HG02642 (cell line): ENCODE measurements at regions not wholly inside any gene's neighbourhood (a gene's known extent, or its start where the extent isn't known, plus 50 kb on each side); places are given as distances from the start of the nearest gene placed in this dataset.
"Not testable (repeated sequence)": the region's sequence is repeated elsewhere in the genome, so short reads cannot be mapped to it uniquely, and the experiment has no call there.

ENCODE experiments used
- ATAC-seq: cut with Tn5 transposase; IDR thresholded peaks from one replicate; pipeline ENCODE4 v1.9.1; 2021; ENCODE audit warnings: mild to moderate bottlenecking; ENCODE audit not compliant: unreplicated experiment, poor library complexity

- ATAC-seq, result not testable (repeated sequence)
These were observed 51.9 kb upstream of the MFGE8 start for GRCh38 chr15:88965097-88965496.

GRCh38 chr15:88970232-88970631 lies 57.1 kb upstream of the MFGE8 start:
- ATAC-seq, result no peak

- no peak for ATAC-seq
These were observed 61.2 kb upstream of the MFGE8 start for GRCh38 chr15:88974392-88974791.

- ATAC-seq, result no peak
These were observed 62.7 kb upstream of the MFGE8 start for GRCh38 chr15:88975891-88976290.

GRCh38 chr15:88976656-88977055 lies 63.5 kb upstream of the MFGE8 start:
- ATAC-seq, result no peak

DNA sequence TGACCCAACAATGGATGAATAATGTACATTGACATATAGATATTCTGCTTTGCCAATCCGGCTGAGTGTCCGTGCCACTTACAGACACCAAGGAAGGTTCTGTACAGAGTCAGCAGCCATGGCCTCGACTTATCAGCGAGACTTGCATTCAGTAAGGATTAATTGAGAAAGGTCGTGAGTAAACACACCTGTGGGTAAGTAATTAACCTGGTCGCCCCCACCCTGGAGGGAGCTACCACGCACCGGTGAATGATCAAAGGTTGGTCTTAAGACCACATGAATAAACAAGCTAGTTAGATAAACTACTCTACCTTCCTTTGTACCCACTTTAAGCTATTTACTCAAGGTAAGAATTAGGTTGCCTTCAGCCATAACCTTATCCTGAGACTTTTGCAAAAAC lies 66.5 kb upstream of the MFGE8 start:
- no peak for ATAC-seq

DNA sequence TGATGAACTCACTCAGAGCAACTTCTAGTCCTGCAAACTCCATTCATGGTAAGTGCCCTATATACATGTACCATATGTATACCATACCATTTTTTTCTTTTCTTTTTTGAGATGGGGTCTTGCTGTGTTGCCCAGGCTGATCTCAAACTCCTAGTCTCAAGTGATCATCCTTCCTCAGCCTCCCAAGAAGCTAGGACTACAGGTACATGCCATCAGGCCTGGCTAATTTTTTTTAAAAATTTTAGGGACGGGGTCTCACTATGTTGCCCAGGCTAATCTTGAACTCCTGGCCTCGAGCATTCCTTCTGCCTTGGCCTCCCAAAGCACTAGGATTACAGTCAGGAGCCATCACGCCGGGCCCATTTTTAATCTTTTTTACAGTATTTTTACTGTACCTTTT lies 67.3 kb upstream of the MFGE8 start:
- no peak for ATAC-seq

DNA sequence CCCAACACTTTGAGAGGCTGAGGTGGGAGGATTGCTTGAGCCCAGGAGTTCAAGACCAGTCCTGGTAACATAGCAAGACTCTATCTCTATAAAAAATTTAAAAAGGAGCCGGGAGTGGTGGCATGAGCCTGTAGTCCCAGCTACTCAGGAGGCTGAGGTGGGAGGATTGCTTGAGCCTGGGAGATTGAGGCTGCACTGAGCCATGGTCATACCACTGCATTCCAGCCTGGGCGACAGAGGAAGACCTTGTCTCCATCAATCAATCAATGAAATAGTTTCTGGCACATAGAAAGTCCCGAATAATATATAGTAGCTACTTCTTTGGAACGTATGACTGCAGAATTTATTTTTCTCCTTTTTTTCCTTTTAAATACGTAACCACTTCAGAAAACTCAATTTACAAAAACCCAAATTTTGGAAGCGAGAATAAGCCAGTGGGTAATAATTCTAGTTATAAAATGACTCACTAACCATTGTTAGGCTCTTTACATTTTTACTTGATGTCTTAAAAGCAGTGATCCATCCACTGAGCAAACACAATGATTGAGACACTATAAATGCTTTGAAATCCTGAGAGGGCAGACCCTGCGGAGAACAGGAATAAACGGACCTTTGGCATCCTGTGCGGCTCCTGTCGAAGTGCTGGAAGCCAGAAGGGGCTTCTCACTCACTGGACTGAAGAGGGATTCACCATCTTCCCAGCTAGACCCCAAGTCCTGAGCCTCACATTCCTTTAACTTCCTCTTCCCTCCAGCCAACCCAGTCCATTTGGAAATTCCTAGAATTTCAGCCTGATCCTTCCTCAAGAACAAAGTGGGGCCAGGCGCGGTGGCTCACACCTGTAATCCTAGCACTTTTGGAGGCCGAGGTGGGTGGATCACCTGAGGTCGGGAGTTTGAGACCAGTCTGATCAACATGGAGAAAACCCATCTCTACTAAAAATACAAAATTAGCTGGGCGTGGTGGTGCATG lies 68.4 kb upstream of the MFGE8 start:
- no peak for ATAC-seq

DNA sequence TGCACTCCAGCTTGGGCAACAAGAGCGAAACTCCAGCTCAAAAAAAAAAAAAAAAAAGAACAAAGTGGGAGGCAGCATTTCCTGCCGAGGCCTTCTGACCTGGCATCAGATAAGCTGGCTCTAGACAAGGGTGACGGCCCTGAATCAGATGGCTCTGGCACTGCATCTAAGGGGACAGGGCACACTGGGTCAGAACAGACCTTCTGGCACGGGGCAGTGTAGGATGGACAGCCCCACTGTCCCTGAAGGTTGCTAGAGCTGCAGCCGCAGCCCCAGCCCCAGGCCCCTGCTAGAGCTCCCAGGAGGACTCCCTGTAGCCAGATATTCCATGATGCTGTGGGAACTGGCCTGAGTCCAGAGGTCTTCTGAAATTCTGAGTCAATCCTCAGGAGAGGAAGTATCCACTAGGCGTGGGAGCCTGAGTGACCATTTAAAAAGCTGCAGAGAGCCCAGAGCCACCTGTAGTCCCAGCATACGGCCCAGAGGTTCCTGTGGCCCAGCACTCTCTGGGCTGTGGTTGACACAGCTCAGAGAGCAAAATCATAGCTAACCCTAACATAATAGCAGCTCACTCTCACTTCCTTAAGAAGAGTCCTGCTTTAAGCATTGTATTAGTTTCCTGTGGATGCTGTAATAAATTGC lies 69.2 kb upstream of the MFGE8 start:
- ATAC-seq, result peak; percentile 96

GRCh38 chr15:88982946-88983342 lies 69.8 kb upstream of the MFGE8 start:
- no peak for ATAC-seq

DNA sequence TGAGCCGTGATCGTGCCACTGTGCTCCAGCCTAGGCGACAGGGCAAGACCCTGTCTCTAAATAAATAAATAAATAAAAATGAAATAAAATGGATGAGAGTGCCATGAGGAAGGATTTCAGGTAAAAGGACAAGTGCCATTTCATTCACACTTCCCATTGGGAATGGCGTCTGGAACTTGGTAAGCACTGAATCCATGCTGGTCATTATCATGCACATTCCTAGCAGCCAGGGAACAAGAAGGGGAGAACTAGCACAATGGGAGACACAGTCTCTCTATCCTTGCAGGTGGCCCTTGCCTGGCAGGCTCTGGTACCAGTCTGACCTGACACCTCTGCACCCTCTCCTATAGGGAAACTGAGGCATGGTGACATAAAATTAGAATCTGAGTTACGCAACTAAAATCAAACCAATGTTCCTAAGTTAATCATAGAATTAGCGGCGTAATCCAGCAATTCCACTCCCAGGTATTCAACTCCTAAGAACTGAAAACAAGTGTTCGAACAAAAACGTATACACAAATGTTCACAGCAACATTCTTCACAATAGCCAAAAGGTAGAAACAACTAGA lies 70.8 kb upstream of the MFGE8 start:
- no peak for ATAC-seq

DNA sequence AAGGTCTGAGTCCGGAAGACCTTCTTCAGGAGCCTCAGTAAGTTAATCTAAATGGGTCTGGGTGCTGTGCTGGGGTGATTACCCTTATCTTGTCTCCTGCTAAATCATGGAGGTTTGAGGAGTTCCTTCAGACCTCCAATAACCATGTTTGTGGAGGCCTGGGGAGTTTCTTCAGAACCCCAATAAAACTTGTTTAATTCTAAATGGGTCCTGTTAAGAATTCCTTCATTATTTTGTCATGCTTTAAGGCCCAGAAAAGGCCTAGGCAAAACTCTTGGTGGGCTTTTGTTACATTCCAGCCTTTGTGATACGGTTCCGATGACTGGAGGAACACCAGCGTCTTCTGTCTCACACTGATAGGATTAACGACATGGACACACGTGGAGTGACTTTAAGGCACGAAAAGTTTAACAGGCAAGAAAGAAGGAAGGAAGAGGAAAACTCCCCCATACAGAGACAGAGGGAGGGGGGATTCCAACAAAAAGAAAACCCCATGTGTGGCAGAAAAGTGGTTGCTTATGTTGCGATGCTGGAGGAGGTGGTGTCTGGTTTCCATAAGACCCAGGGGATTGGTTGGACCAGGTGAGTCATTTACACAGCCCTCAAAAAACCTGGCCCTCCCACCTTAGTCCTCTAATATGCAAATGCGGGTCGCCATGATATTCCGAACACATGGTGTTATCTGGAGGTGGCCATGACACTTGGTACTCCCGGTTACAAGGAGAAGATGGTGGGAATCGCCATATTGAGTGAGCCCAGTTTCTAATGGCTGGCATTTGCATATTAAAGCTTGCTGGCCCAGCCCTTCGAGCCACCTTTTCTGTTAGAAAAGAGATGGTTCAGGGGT lies 72.6 kb upstream of the MFGE8 start:
- ATAC-seq, result no peak

DNA sequence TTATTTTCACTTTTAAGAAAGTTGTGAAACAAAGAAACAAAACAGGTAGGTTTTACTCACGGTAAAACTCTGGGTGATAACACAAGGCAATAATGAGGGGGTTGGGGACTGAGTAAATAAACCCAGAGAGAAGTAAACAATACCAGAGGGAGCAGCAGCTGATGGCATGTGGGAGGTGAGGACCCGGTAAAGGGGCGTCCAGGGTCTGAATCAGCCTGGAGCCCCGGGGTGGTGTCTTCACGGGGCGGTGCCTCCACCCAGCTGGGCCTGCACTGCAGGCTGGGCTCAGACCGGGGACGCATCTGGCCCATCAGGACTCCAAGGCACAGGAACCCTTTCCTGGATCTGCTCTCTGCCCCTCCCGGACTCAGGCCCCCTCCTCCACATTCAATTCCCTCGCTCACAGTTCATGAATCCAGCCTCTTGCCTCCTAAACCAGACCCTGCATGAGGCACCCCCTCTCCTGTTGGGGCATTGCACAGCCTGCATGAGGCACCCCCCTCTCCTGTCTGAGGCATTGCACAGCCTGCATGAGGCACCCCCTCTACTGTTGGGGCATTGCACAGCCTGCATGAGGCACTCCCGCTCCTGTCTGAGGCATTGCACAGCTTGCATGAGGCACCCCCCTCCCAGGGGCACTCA lies 73.9 kb upstream of the MFGE8 start:
- ATAC-seq, result no peak

- ATAC-seq, result no peak
These were observed 74.4 kb upstream of the MFGE8 start for GRCh38 chr15:88987591-88987933.

DNA sequence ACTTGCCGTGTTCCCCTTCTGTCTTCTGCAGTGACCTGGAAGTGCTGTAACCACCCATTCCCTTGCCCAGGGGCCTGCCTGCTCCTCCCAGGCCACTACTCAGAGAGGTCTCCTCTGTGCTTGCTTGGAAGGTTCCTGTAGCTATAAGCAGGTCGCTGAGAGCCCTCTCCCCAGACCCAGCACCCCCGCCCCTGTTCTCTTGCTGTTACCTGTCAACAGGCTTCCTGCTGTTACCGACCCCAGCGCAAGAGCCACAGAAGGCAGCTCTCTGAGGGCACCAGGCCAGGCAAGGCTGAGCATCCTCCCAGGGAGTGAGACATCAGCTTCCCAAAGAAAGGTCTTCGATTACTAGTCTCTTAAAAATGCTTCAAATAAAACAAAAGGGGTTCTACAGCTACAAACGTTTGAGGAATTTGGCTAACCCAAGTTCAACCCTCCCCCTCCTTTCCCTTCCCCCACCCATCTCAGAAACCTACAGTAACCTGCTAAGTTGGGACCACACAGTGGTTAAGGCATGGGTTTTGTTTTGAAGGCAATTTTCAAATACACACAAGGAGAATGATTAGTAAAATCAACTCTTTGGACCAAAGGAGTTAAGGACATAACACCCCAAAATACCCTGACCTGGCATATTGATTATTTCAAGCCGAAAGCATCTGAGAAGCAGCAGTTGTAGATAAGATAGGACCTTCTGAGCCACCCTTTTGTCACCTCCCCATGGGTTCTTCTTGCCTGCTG lies 74.9 kb upstream of the MFGE8 start:
- no peak for ATAC-seq

- ATAC-seq, result no peak
These were observed 76.4 kb upstream of the MFGE8 start for GRCh38 chr15:88989578-88989977.

DNA sequence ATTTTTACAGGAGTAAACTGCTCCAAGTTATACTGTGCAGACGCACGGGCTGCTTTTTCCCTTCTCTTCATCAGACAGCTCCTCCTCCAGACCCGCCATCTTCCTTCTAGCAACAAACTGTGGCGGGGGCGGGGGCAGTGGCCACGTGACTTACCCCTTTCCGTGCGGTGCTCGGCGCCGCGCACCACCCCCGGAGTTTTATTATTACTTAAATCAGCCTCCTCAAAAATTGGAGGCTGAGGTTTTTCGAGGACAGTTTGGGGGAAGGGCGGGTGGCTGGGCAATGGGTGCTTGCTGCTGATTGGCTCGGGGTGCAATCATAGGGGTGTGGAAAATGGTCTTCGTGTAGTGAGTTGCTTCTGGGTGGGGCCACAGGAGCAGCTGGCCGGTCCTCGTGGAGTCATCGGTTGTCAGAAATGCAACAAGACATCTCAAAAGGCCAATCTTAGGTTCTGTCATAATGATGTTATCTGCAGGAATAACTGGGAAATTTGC lies 77.1 kb upstream of the MFGE8 start:
- ATAC-seq, result no peak

DNA sequence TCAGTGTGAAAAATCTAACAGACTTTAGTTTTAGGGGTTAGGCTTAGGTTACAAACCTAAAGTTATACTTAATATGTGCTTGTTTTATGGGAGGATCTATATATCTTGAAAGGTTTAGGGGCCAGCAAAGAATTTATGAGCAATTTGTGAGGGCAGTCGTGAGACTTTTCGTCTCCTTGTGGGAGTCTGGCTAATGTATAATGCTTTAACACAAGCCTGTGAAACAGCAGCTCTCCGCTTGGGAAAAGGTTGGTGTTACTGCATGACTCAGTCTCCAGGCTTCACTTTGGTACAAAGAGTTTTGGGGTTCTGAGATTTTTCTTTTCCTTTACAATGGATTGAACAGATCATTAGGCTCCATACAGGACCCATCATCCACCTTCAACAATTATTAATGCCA lies 79.0 kb upstream of the MFGE8 start:
- no peak for ATAC-seq

DNA sequence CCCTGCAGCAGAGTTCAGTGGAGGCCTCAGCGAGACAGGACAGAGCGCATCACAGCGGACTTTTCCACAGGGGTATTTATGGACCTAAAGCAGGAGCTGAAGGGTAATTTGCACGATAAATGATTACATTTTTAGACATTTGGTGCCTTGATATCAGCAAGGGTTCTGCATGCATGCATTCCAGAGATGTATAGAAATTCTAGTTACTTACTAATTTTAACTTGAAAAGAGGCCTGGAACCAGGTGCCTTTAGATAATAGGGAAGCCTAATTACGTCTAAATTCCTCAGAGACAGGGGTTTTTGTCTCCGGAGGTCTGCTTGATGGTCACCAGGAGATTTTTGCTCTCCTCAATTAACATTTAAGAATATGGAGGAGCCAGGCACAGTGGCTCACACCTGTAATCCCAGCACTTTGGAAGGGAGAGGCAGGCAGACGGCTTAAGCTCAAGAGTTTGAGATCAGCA lies 79.8 kb upstream of the MFGE8 start:
- no peak for ATAC-seq
